GM12872 (cell line): ENCODE measurements at regions not wholly inside any gene's neighbourhood (a gene's known extent, or its start where the extent isn't known, plus 50 kb on each side); places are given as distances from the start of the nearest gene placed in this dataset.

Source experiments
- TF ChIP-seq, protein P1 (sequence below): IDR thresholded peaks from 3 replicates; pipeline ENCODE4 v1.5.1; 2011; ENCODE audit warnings: low read depth, mild to moderate bottlenecking, low read length, moderate library complexity; ENCODE audit not compliant: insufficient read depth

DNA sequence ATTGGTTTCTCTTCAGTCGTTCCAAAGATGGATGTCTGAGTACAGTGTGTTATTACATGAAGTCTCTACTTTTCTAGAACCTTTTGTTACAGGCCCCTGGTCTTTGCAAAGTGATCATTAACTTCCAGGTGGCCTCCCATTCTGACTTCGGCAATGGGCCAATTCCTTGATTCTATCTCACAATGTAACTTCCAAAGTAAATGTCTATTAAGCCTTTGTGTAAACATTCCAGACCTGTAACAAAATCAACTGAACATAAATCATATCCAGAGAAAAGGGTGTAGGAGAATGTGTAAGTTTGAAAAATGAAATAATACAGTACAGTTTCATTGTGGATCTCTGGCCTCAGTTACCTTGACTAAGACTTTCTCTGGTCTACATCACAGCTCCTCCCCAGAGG, 187.8 kb upstream of the JAG1 start:
- TF ChIP-seq, protein P1, sequence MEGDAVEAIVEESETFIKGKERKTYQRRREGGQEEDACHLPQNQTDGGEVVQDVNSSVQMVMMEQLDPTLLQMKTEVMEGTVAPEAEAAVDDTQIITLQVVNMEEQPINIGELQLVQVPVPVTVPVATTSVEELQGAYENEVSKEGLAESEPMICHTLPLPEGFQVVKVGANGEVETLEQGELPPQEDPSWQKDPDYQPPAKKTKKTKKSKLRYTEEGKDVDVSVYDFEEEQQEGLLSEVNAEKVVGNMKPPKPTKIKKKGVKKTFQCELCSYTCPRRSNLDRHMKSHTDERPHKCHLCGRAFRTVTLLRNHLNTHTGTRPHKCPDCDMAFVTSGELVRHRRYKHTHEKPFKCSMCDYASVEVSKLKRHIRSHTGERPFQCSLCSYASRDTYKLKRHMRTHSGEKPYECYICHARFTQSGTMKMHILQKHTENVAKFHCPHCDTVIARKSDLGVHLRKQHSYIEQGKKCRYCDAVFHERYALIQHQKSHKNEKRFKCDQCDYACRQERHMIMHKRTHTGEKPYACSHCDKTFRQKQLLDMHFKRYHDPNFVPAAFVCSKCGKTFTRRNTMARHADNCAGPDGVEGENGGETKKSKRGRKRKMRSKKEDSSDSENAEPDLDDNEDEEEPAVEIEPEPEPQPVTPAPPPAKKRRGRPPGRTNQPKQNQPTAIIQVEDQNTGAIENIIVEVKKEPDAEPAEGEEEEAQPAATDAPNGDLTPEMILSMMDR: no peak

DNA sequence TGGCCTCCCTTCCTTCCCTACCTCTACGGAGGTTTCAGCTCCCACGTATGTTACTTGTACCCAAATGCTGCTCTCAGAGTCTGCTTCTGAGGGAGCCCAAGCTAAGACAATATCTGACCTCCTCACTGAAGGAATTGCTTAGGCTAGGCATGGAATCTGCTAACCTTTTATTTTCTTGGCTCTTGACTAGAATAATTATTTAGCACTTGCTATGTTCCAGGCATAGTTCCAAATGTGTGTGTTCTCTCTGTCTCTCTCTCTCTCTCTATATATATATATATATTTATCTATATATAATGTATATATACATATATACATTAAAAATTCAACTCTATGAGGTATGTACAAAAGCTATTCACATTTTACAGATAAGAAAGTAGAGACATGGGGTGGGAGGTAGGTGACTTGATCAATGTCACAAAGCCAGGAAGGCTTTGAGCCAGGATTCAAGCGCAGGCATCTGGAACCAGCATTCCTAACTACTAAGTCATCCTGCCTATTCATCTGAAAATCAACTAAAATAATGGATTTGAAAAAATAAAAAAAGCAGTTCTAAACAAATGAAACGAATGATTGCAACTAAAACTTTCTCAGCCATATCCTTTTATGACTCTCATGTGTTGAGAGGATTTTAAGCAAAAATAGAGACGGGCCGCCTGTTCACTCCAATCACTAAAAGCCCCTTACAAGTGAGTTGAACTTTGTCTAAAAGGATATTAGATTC, 189.7 kb upstream of the JAG1 start:
- TF ChIP-seq, protein P1: no peak

DNA sequence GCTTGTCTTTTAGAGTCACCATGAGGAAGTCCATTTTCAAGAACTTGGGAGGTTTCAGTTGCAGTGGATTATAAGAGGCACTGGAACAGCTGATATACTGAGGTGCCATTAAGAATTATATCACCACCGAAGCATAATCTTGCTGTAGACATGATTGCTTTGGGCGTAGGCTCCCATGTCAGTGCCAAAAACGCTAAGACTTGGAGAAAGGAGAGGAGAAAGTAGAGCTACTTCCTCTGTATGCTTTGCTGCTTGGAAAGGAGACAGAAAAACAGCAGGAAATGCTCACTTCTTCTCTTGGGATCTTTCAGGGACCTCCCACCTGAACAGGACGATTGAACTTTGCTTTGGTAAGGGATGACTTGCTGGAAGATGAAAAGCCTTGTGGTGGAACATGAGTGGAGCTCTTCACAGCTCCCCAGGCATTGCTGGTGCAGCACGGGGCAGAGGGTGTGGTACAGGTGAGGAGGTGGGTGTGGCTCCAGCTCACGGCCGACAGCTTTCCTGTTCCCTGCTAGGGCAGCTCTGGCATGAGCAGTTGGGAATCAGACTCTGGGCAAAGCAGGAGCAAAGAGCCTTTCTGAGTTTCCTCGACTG, 190.4 kb upstream of the JAG1 start:
- TF ChIP-seq, protein P1: no peak

DNA sequence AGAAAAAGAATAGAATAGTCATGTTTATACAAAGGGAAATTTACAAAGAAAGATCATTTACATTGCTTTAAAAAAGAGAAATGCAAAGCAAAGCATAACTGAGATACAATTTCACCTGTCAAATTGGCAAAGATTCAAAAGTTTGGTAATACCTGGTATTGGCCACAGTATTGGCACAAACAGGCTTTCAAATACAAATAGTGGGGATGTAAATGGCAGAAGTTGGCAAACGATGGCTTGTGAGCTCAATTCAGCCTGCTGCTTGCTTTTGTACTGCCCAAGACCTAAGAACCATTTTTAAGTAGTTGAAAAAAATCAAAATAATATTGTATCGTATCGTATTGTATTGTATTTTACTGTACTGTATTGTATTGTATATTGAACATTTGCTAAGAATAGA, 194.5 kb upstream of the JAG1 start:
- TF ChIP-seq, protein P1: no peak

DNA sequence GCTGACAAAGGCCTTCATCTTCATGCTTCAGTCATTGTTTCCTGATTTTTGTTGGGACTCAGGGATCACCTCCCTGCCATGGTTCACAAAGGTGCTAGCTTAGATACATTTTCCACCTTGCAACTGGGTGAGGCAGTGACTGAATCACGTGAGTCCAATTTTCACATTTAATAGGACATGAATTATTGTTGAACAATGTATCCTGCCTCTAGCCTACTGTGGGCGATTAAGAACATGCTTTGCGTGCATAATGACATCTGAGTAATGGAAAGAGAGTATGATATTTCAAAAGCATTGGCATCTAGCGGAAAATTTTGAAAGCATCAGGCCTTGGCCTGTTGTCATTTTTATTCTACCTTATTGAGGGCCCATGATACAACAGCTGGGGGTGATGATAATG, 199.2 kb upstream of the JAG1 start:
- TF ChIP-seq, protein P1: no peak

DNA sequence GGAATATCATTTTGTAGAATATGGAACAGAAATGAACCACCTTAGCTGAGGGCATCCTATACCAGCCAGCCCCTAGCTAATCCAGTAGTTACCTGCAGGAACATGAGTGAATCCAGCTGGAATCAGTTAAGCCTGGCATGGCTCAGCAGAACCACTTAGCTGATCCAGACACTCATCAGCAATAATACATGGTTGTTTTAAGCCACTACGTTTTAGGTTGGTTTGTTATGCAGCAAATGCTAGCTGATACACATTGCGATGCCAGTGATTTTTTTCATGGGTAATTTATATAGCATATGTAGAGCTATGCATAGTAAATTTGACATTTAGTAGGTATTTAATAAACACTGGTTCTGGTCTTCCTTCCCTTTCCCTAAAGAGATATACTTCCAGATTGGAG, 201.9 kb upstream of the JAG1 start:
- TF ChIP-seq, protein P1: no peak

DNA sequence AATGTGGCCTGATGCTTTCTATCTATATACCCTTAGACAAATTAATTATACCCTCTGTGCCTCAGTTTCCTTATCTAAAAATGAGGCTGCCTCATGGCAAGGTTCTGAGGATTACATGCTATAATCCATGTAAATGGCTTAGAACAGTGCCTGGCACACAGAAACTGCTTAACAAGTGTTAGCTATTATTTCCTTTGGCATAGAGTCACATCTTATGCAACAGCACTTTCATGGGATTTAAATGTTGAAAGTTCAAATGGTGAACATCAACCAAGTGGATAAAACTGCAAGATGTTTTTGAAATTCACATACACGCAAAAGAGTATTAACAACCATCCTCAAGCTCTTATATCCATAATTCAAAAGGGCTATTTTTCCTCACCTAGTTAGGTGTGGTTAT, 202.8 kb upstream of the JAG1 start:
- TF ChIP-seq, protein P1: no peak
